ENCODE measurements at regions not wholly inside any gene's neighbourhood (a gene's known extent, or its start where the extent isn't known, plus 50 kb on each side); places are given as distances from the start of the nearest gene placed in this dataset.

DNA sequence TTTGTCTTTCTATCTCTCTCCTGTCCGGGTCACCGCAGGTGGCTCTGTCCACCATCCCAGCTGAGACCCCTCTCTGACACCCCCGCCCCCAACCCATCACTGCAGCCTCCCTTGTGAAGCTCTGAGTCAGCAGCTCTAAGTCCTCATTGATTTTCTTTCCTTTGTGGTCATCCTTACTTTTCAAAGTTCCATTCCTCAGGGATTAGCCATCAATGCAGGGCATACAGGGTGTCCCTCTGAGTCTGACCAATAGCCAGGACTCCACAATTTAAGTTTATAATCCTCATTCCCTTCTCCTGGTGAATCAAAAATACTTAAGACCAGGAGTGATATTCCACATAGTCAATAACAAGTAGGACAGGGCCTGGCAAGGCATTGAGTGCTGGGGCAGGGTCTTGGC lies 333.3 kb upstream of the CNR1 start:
- no peak for TF ChIP-seq POLR2A (IDR thresholded peaks at IDR 0.05)
- TF ChIP-seq, protein P1, sequence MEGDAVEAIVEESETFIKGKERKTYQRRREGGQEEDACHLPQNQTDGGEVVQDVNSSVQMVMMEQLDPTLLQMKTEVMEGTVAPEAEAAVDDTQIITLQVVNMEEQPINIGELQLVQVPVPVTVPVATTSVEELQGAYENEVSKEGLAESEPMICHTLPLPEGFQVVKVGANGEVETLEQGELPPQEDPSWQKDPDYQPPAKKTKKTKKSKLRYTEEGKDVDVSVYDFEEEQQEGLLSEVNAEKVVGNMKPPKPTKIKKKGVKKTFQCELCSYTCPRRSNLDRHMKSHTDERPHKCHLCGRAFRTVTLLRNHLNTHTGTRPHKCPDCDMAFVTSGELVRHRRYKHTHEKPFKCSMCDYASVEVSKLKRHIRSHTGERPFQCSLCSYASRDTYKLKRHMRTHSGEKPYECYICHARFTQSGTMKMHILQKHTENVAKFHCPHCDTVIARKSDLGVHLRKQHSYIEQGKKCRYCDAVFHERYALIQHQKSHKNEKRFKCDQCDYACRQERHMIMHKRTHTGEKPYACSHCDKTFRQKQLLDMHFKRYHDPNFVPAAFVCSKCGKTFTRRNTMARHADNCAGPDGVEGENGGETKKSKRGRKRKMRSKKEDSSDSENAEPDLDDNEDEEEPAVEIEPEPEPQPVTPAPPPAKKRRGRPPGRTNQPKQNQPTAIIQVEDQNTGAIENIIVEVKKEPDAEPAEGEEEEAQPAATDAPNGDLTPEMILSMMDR (IDR thresholded peaks at IDR 0.05), result no peak
